ENCODE measurements at regions not wholly inside any gene's neighbourhood (a gene's known extent, or its start where the extent isn't known, plus 50 kb on each side); places are given as distances from the start of the nearest gene placed in this dataset.

GRCh38 chr12:30088259-30088995, 304.7 kb upstream of the TMTC1 start:
- no peaks in the 10 kb centered on the region for H4K20me1 ChIP-seq (ENCODE audit: insufficient read depth, low read length)
- Mint-ChIP-seq H3K4me3 (ENCODE audit: unreplicated experiment) (no peak overlapping the region), H3K27ac (ENCODE audit: unreplicated experiment) (no peak overlapping the region), H3K27me3 (ENCODE audit: low read depth, unreplicated experiment) (no peaks in the 10 kb centered on the region), H3K36me3 (ENCODE audit: low read depth, unreplicated experiment) (no peaks in the 10 kb centered on the region), H3K4me1 (ENCODE audit: low read depth, unreplicated experiment) (no peaks in the 10 kb centered on the region), H3K9me3 (ENCODE audit: unreplicated experiment) (no peaks in the 10 kb centered on the region)
- H3K4me1 ChIP-seq (ENCODE audit: insufficient read depth, low read length), result no peaks in the 10 kb centered on the region
- H3K27me3 ChIP-seq (ENCODE audit: insufficient read depth, low read length), result no peaks in the 10 kb centered on the region
- TF ChIP-seq CTCF (IDR thresholded peaks at IDR 0.05; ENCODE audit: insufficient read depth, low read depth, low read length) (no peak), EZH2 (IDR thresholded peaks at IDR 0.05; ENCODE audit: insufficient read depth, low read length) (no peak)
- no peak for FAIRE-seq
- no peaks in the 10 kb centered on the region for H3K79me2 ChIP-seq (ENCODE audit: insufficient read depth, low read length)
- H3K4me2 ChIP-seq (ENCODE audit: low read length), result no peak overlapping the region
- no peaks in the 10 kb centered on the region for H3K36me3 ChIP-seq (ENCODE audit: insufficient read depth, low read length)
- no peak for DNase-seq (ENCODE audit: low read depth)
- H3K9ac ChIP-seq (ENCODE audit: low read length), result no peak overlapping the region
- no peaks in the 10 kb centered on the region for H3K9me3 ChIP-seq (ENCODE audit: insufficient read depth, low read depth, low read length)
- H3K27ac ChIP-seq (ENCODE audit: low read depth, low read length), result no peak overlapping the region
- H2AFZ ChIP-seq (ENCODE audit: low read depth, low read length), result no peak overlapping the region
- no peak overlapping the region for H3K4me3 ChIP-seq (ENCODE audit: insufficient read depth, low read depth, low read length)

DNA sequence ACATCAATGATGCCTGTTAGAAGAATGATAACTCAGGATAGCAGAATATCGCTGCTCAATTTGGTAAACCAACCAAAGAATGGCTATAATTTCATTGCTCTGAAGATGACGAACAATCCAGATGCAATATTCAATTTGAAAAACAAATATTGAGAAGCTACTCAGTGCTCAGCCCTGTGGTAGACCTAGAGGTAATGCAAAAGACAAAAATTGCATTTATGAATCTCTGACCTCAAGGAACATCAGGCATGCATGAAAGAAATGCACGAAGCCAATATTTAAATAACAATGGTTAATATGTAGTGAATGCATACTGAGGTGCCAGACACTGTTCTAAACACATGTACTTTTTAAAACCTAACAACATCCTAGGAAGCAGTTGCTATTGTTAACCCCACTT, 298.6 kb upstream of the TMTC1 start:
- peaks cover 9% of the 10 kb centered on the region for H3K4me1 Mint-ChIP-seq (ENCODE audit: low read depth, unreplicated experiment)
- no peaks in the 10 kb centered on the region for H3K9me3 ChIP-seq (ENCODE audit: insufficient read depth, low read depth, low read length)
- FAIRE-seq (no peak), DNase-seq (ENCODE audit: low read depth) (no peak)
- no peak overlapping the region for H2AFZ ChIP-seq (ENCODE audit: low read depth, low read length)
- H3K27me3 ChIP-seq (ENCODE audit: insufficient read depth, low read length), result no peaks in the 10 kb centered on the region
- no peaks in the 10 kb centered on the region for H3K36me3 Mint-ChIP-seq (ENCODE audit: low read depth, unreplicated experiment)
- H4K20me1 ChIP-seq (ENCODE audit: insufficient read depth, low read length), result no peaks in the 10 kb centered on the region
- H3K27me3 Mint-ChIP-seq (ENCODE audit: low read depth, unreplicated experiment), result no peaks in the 10 kb centered on the region
- TF ChIP-seq EZH2 (IDR thresholded peaks at IDR 0.05; ENCODE audit: insufficient read depth, low read length) (no peak), CTCF (IDR thresholded peaks at IDR 0.05; ENCODE audit: insufficient read depth, low read depth, low read length) (no peak)
- H3K4me3 Mint-ChIP-seq (ENCODE audit: unreplicated experiment), result no peak overlapping the region
- H3K4me3 ChIP-seq (ENCODE audit: insufficient read depth, low read depth, low read length), result no peak overlapping the region
- H3K27ac Mint-ChIP-seq (ENCODE audit: unreplicated experiment), result no peak overlapping the region
- no peaks in the 10 kb centered on the region for H3K4me1 ChIP-seq (ENCODE audit: insufficient read depth, low read length)
- no peaks in the 10 kb centered on the region for H3K36me3 ChIP-seq (ENCODE audit: insufficient read depth, low read length)
- H3K9ac ChIP-seq (ENCODE audit: low read length), result no peak overlapping the region
- no peaks in the 10 kb centered on the region for H3K79me2 ChIP-seq (ENCODE audit: insufficient read depth, low read length)
- no peak overlapping the region for H3K4me2 ChIP-seq (ENCODE audit: low read length)
- H3K9me3 Mint-ChIP-seq (ENCODE audit: unreplicated experiment), result no peaks in the 10 kb centered on the region
- H3K27ac ChIP-seq (ENCODE audit: low read depth, low read length), result no peak overlapping the region

DNA sequence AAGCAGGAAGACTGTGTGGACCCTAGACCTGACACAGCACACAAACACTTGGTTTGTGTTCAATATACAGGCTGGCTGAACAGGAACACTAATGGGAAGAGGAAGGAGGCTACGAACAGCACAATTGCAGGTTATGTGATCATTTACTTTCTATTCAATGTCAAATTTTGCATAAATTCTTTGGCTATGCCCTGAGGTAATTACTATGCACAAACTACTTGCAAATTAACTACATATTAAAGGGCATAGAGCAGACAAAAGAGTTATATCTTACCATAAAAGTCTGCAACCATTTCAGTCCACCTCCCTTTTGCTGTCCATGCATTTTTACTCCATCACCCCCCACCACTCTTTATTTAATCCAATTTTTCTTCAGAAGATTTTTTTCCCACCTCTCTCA, 291.2 kb upstream of the TMTC1 start:
- Histone ChIP-seq H3K4me2 (ENCODE audit: low read length) (no peak overlapping the region), H2AFZ (ENCODE audit: low read depth, low read length) (no peak overlapping the region), H3K9me3 (ENCODE audit: insufficient read depth, low read depth, low read length) (no peaks in the 10 kb centered on the region), H3K36me3 (ENCODE audit: insufficient read depth, low read length) (no peaks in the 10 kb centered on the region), H3K79me2 (ENCODE audit: insufficient read depth, low read length) (no peaks in the 10 kb centered on the region), H4K20me1 (ENCODE audit: insufficient read depth, low read length) (no peaks in the 10 kb centered on the region), H3K4me1 (ENCODE audit: insufficient read depth, low read length) (no peaks in the 10 kb centered on the region), H3K4me3 (ENCODE audit: insufficient read depth, low read depth, low read length) (no peak overlapping the region), H3K27ac (ENCODE audit: low read depth, low read length) (no peak overlapping the region), H3K9ac (ENCODE audit: low read length) (no peak overlapping the region), H3K27me3 (ENCODE audit: insufficient read depth, low read length) (no peaks in the 10 kb centered on the region)
- no peaks in the 10 kb centered on the region for H3K9me3 Mint-ChIP-seq (ENCODE audit: unreplicated experiment)
- H3K4me1 Mint-ChIP-seq (ENCODE audit: low read depth, unreplicated experiment), result peaks cover 9% of the 10 kb centered on the region
- H3K27me3 Mint-ChIP-seq (ENCODE audit: low read depth, unreplicated experiment), result no peaks in the 10 kb centered on the region
- FAIRE-seq (no peak), DNase-seq (ENCODE audit: low read depth) (no peak)
- no peak overlapping the region for H3K27ac Mint-ChIP-seq (ENCODE audit: unreplicated experiment)
- no peak for TF ChIP-seq CTCF (IDR thresholded peaks at IDR 0.05; ENCODE audit: insufficient read depth, low read depth, low read length)
- no peak for TF ChIP-seq EZH2 (IDR thresholded peaks at IDR 0.05; ENCODE audit: insufficient read depth, low read length)
- no peaks in the 10 kb centered on the region for H3K36me3 Mint-ChIP-seq (ENCODE audit: low read depth, unreplicated experiment)
- no peak overlapping the region for H3K4me3 Mint-ChIP-seq (ENCODE audit: unreplicated experiment)
